ENCODE measurements at regions not wholly inside any gene's neighbourhood (a gene's known extent, or its start where the extent isn't known, plus 50 kb on each side); places are given as distances from the start of the nearest gene placed in this dataset.

GRCh38 chr9:24245988-24246387, 299.7 kb downstream of the IZUMO3 start:
- no peak for TF ChIP-seq POLR2AphosphoS5 (IDR thresholded peaks at IDR 0.05)
- no peak for TF ChIP-seq POLR2A (IDR thresholded peaks at IDR 0.05)
